H9 (cell line): ENCODE measurements at regions not wholly inside any gene's neighbourhood (a gene's known extent, or its start where the extent isn't known, plus 50 kb on each side); places are given as distances from the start of the nearest gene placed in this dataset.

Source experiments
- DNase-seq: peaks from one replicate; pipeline ENCODE4 v3.0.0-alpha.2; 2017
- H2AFZ ChIP-seq: one replicate; pipeline ENCODE4 v1.6.1; 2013; ENCODE audit warnings: mild to moderate bottlenecking, low read length, control low read depth, moderate library complexity
- H2AK5ac ChIP-seq: 2 replicates; pipeline ENCODE4 v1.6.1; 2013; ENCODE audit warnings: low read length, control low read depth, mixed read lengths; ENCODE audit not compliant: insufficient read length
- H2BK120ac ChIP-seq: one replicate; pipeline ENCODE4 v1.6.1; 2013; ENCODE audit warnings: low read depth, mild to moderate bottlenecking, low read length, control low read depth, inconsistent platforms; ENCODE audit not compliant: poor library complexity, severe bottlenecking
- H2BK12ac ChIP-seq: 2 replicates; pipeline ENCODE4 v1.6.1; 2013; ENCODE audit warnings: low read length, control low read depth, mixed read lengths, low read depth; ENCODE audit not compliant: insufficient read length
- H2BK15ac ChIP-seq: 2 replicates; pipeline ENCODE4 v1.6.1; 2013; ENCODE audit warnings: low read depth, low read length, control low read depth
- H2BK20ac ChIP-seq: one replicate; pipeline ENCODE4 v1.6.1; 2013; ENCODE audit warnings: low read depth, mild to moderate bottlenecking, low read length, control low read depth, inconsistent platforms; ENCODE audit not compliant: poor library complexity, severe bottlenecking
- H2BK5ac ChIP-seq: 2 replicates; pipeline ENCODE4 v1.6.1; 2013; ENCODE audit warnings: low read length, control low read depth, mixed read lengths; ENCODE audit not compliant: insufficient read length
- H3K14ac ChIP-seq: 2 replicates; pipeline ENCODE4 v1.6.1; 2013; ENCODE audit warnings: low read length, control low read depth; ENCODE audit not compliant: insufficient read depth
- H3K18ac ChIP-seq: 2 replicates; pipeline ENCODE4 v1.6.1; 2013; ENCODE audit warnings: low read depth, mild to moderate bottlenecking, mixed read lengths, low read length, control low read depth; ENCODE audit not compliant: insufficient read length
- H3K23ac ChIP-seq: 2 replicates; pipeline ENCODE4 v1.6.1; 2013; ENCODE audit warnings: low read length, control low read depth, mixed read lengths, low read depth; ENCODE audit not compliant: insufficient read length
- H3K23me2 ChIP-seq: 2 replicates; pipeline ENCODE4 v1.6.1; 2013; ENCODE audit warnings: low read depth, mild to moderate bottlenecking, mixed read lengths, low read length, control low read depth; ENCODE audit not compliant: insufficient read length, poor library complexity, severe bottlenecking
- H3K27ac ChIP-seq: 2 replicates; pipeline ENCODE4 v1.5.1; 2013; ENCODE audit warnings: low read length, control low read depth, mixed read lengths, low read depth; ENCODE audit not compliant: insufficient read length
- H3K27me3 ChIP-seq: 2 replicates; pipeline ENCODE4 v1.6.1; 2013; ENCODE audit warnings: low read length, control low read depth, inconsistent platforms; ENCODE audit not compliant: insufficient read depth
- H3K4ac ChIP-seq: 2 replicates; pipeline ENCODE4 v1.6.1; 2013; ENCODE audit warnings: low read depth, mild to moderate bottlenecking, control low read depth, inconsistent platforms, low read length, moderate library complexity
- H3K4me1 ChIP-seq: 2 replicates; pipeline ENCODE4 v1.6.1; 2013; ENCODE audit warnings: low read length, control low read depth, inconsistent platforms; ENCODE audit not compliant: insufficient read depth
- H3K4me2 ChIP-seq: 2 replicates; pipeline ENCODE4 v1.6.1; 2013; ENCODE audit warnings: low read length, control low read depth, mixed read lengths; ENCODE audit not compliant: insufficient read length, insufficient read depth
- H3K56ac ChIP-seq: 2 replicates; pipeline ENCODE4 v1.6.1; 2013; ENCODE audit warnings: low read depth, mild to moderate bottlenecking, mixed read lengths, low read length, control low read depth; ENCODE audit not compliant: insufficient read length
- H3K79me1 ChIP-seq: 2 replicates; pipeline ENCODE4 v1.6.1; 2013; ENCODE audit warnings: low read depth, mild to moderate bottlenecking, moderate library complexity, low read length, control low read depth, inconsistent platforms; ENCODE audit not compliant: insufficient read depth, poor library complexity, severe bottlenecking
- H3K79me2 ChIP-seq: 2 replicates; pipeline ENCODE4 v1.6.1; 2013; ENCODE audit warnings: low read length, control low read depth, inconsistent platforms; ENCODE audit not compliant: insufficient read depth
- H3K9ac ChIP-seq: 2 replicates; pipeline ENCODE4 v1.6.1; 2013; ENCODE audit warnings: low read length, control low read depth, mixed read lengths; ENCODE audit not compliant: insufficient read length; ENCODE audit errors: extremely low read depth
- H3K9me3 ChIP-seq: one replicate; pipeline ENCODE4 v1.6.1; 2013; ENCODE audit warnings: low read depth, low read length, inconsistent platforms; ENCODE audit not compliant: control insufficient read depth
- H3T11ph ChIP-seq: one replicate; pipeline ENCODE4 v1.6.1; 2013; ENCODE audit warnings: mild to moderate bottlenecking, low read length, control low read depth, inconsistent platforms
- H4K20me1 ChIP-seq: one replicate; pipeline ENCODE4 v1.6.1; 2013; ENCODE audit not compliant: control insufficient read depth, insufficient read length, insufficient read depth
- H4K5ac ChIP-seq: 2 replicates; pipeline ENCODE4 v1.6.1; 2013; ENCODE audit warnings: low read depth, mild to moderate bottlenecking, mixed read lengths, low read length, control low read depth; ENCODE audit not compliant: insufficient read length
- H4K8ac ChIP-seq: replicated peaks from 2 replicates; pipeline ENCODE4 v1.6.1; 2013; ENCODE audit warnings: low read length, control low read depth, mixed read lengths, low read depth; ENCODE audit not compliant: insufficient read length
- H4K91ac ChIP-seq: 2 replicates; pipeline ENCODE4 v1.6.1; 2013; ENCODE audit warnings: low read depth, mild to moderate bottlenecking, moderate library complexity, mixed read lengths, low read length, control low read depth; ENCODE audit not compliant: insufficient read length
- H3K27ac Mint-ChIP-seq, 3 experiments: 2 replicates in 2 of 3; 3 replicates in 1 of 3; pipeline ENCODE4 v1.8.0; 2020 to 2021; ENCODE audit warnings: mixed read lengths in 3 of 3, mild to moderate bottlenecking in 1 of 3, moderate library complexity in 1 of 3
- H3K27me3 Mint-ChIP-seq: 2 replicates; pipeline ENCODE4 v1.8.0; 2021; ENCODE audit warnings: low read depth, mild to moderate bottlenecking, moderate library complexity, mixed read lengths
- H3K36me3 Mint-ChIP-seq, 3 experiments: 2 replicates in 2 of 3; 3 replicates in 1 of 3; pipeline ENCODE4 v1.8.0; 2020 to 2021; ENCODE audit warnings: low read depth in 3 of 3, mixed read lengths in 3 of 3; ENCODE audit not compliant: insufficient read depth in 1 of 3
- H3K4me1 Mint-ChIP-seq, 2 experiments: 2 replicates each; pipeline ENCODE4 v1.8.0; 2020; ENCODE audit warnings: mixed read lengths in 2 of 2
- H3K4me3 Mint-ChIP-seq, 2 experiments: 2 replicates in 1 of 2; 3 replicates in 1 of 2; pipeline ENCODE4 v1.8.0; 2020 to 2021; ENCODE audit warnings: mild to moderate bottlenecking in 2 of 2, mixed read lengths in 2 of 2, moderate library complexity in 1 of 2
- H3K9me3 Mint-ChIP-seq, 2 experiments: 2 replicates in 1 of 2; 3 replicates in 1 of 2; pipeline ENCODE4 v1.8.0; 2020; ENCODE audit warnings: mild to moderate bottlenecking in 2 of 2, mixed read lengths in 2 of 2, moderate library complexity in 1 of 2
- WGBS: extraction: QIAGEN DNeasy Blood & Tissue Kit; methylation state at CpG from one replicate; pipeline ENCODE4 v1.1.7; 2013; ENCODE audit warnings: missing lambda C conversion rate, low lambda C conversion rate, mixed read lengths; ENCODE audit not compliant: insufficient read length; ENCODE audit errors: extremely low coverage; 5-methylcytosine and 5-hydroxymethylcytosine counted together
- TF ChIP-seq, protein P1 (sequence below): fragments of 200-600 bp; sonication (generic); conservative IDR thresholded peaks from 3 replicates; pipeline ENCODE4 v1.8.0; 2021; ENCODE audit warnings: antibody characterized with exemption, mild to moderate bottlenecking

DNA sequence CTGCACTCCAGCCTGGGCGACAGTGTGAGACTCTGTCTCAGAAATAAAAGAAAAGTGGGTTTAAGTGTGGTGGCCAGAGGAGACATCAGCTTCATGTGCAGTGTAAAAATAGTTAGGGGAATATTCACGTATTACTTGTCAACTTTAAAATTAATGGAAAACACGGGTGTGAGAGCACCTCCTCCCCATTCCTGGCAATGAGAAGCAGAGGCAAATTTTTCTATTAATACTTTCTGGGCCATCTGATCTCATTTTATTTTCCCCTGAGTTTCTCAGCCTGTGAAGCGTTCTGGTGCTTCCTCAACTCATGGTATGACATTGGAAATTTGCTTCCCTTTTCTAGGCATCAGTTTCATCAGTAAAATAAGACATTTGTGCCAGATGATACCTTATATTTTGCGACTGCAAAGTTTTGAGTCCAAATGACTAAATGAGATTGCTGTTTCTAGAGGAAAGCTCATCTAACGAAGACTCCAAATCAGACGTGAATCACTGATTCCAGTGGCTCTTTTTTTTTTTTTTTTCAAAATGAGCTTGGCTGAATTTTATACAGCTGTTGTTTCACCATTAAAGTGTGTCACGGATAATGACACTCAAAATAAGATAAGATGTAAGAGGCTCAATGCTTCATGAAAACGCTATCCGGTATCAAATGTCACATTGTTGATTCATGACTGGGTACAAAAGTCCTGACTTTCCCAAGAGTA, 104.6 kb downstream of the MSX2 start:
- Mint-ChIP-seq H3K27ac (no peak overlapping the region), H3K27me3 (peaks cover 10% of the 10 kb centered on the region; the same call in 1 of the 2 replicates), H3K4me3 (no peak overlapping the region), H3K36me3 (no peaks in the 10 kb centered on the region; a peak in 1 of 7 replicates), H3K9me3 (no peaks in the 10 kb centered on the region), H3K4me1 (peaks cover 0 to 5% of the 10 kb centered on the region in 2 experiments; a peak in 1 of 4 replicates)
- Histone ChIP-seq H3K18ac (no peak overlapping the region), H3K79me2 (no peaks in the 10 kb centered on the region), H4K8ac (no peak overlapping the region), H2BK120ac (no peak overlapping the region), H3K27ac (no peak overlapping the region), H4K91ac (no peak overlapping the region), H3K27me3 (no peaks in the 10 kb centered on the region), H3K23ac (no peak overlapping the region), H2AFZ (no peak overlapping the region), H3K4me1 (no peaks in the 10 kb centered on the region), H3K9ac (no peak overlapping the region), H2BK12ac (no peak overlapping the region), H2BK5ac (no peak overlapping the region), H3K14ac (no peak overlapping the region), H4K20me1 (no peaks in the 10 kb centered on the region), H3K9me3 (no peaks in the 10 kb centered on the region), H3T11ph (no peak overlapping the region), H4K5ac (no peak overlapping the region), H2BK20ac (no peak overlapping the region), H2BK15ac (no peak overlapping the region), H3K79me1 (no peaks in the 10 kb centered on the region), H3K56ac (no peak overlapping the region), H3K23me2 (no peaks in the 10 kb centered on the region), H3K4ac (no peak overlapping the region), H3K4me2 (no peak overlapping the region), H2AK5ac (no peak overlapping the region)
- no CpG with 5 or more reads among the region's 10 CpGs for WGBS
- no peak for DNase-seq
- TF ChIP-seq, protein P1, sequence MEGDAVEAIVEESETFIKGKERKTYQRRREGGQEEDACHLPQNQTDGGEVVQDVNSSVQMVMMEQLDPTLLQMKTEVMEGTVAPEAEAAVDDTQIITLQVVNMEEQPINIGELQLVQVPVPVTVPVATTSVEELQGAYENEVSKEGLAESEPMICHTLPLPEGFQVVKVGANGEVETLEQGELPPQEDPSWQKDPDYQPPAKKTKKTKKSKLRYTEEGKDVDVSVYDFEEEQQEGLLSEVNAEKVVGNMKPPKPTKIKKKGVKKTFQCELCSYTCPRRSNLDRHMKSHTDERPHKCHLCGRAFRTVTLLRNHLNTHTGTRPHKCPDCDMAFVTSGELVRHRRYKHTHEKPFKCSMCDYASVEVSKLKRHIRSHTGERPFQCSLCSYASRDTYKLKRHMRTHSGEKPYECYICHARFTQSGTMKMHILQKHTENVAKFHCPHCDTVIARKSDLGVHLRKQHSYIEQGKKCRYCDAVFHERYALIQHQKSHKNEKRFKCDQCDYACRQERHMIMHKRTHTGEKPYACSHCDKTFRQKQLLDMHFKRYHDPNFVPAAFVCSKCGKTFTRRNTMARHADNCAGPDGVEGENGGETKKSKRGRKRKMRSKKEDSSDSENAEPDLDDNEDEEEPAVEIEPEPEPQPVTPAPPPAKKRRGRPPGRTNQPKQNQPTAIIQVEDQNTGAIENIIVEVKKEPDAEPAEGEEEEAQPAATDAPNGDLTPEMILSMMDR = no peak
